Upper lobe of left lung (tissue), 6 donors: ENCODE measurements at regions not wholly inside any gene's neighbourhood (a gene's known extent, or its start where the extent isn't known, plus 50 kb on each side); places are given as distances from the start of the nearest gene placed in this dataset.

Experiments used
- ATAC-seq, 2 donors: fragments of 200-7000 bp; cut with Tn5 transposase; one replicate each; pipeline ENCODE4 v1.9.1; 2022; ENCODE audit warnings: mild to moderate bottlenecking in 2 of 2, moderate library complexity in 2 of 2; ENCODE audit not compliant: low FRiP score in 2 of 2
- DNase-seq, 2 donors: peaks; one replicate each; pipeline ENCODE4 v3.0.0-alpha.2; 2019 to 2020
- H3K27ac ChIP-seq, 4 donors: fragments of 200-600 bp; sonication (generic); one replicate each; pipeline ENCODE4 v1.5.1; 2016 to 2019
- H3K27me3 ChIP-seq, 4 donors: fragments of 200-600 bp; sonication (generic); one replicate each; pipeline ENCODE4 v1.5.1; 2017 to 2019
- H3K36me3 ChIP-seq, 4 donors: fragments of 200-600 bp; sonication (generic); one replicate each; pipeline ENCODE4 v1.5.1; 2016 to 2019
- H3K4me1 ChIP-seq, 4 donors: fragments of 200-600 bp; sonication (generic); one replicate each; pipeline ENCODE4 v1.5.1; 2018 to 2019
- H3K4me3 ChIP-seq, 4 donors: fragments of 200-600 bp; sonication (generic); one replicate each; pipeline ENCODE4 v1.5.1; 2017 to 2019; ENCODE audit warnings: mild to moderate bottlenecking in 2 of 4, moderate library complexity in 1 of 4
- H3K9me3 ChIP-seq, 4 donors: fragments of 200-600 bp; sonication (generic); one replicate each; pipeline ENCODE4 v1.5.1; 2018 to 2019
- EP300 ChIP-seq, 4 donors: sonication (generic); formaldehyde crosslinking; IDR thresholded peaks; one replicate each; pipeline ENCODE4 v1.5.1; 2017; ENCODE audit warnings: antibody characterized with exemption in 4 of 4, control low read depth in 2 of 4
- POLR2A ChIP-seq, 4 donors: fragments of 450-650 bp; IDR thresholded peaks; one replicate each; pipeline ENCODE4 v1.5.1; 2016 to 2017; ENCODE audit warnings: antibody characterized with exemption in 4 of 4, mild to moderate bottlenecking in 2 of 4
- POLR2AphosphoS5 ChIP-seq, 2 donors: sonication (generic); formaldehyde crosslinking; IDR thresholded peaks; one replicate each; pipeline ENCODE4 v1.5.1; 2017; ENCODE audit warnings: antibody characterized with exemption in 2 of 2
- WGBS, 2 donors: methylation state at CpG; one replicate each; pipeline ENCODE4 v1.1.5; 2017 to 2018; 5-methylcytosine and 5-hydroxymethylcytosine counted together
- TF ChIP-seq, protein P1 (sequence below), 6 experiments: fragments of 450-650 bp in 4 of 6; fragments of 200-600 bp in 2 of 6; sonication (generic) in 2 of 6; IDR thresholded peaks; one replicate each; pipeline ENCODE4 v1.5.1; 2016 to 2019; ENCODE audit warnings: antibody characterized with exemption in 6 of 6
- donor health status: DM: no; HTN: no; CAD: no; lungs with moderate emphysema.
- donor health status: DM: no; HTN: yes; CAD: no; lungs with severe emphysema.

DNA sequence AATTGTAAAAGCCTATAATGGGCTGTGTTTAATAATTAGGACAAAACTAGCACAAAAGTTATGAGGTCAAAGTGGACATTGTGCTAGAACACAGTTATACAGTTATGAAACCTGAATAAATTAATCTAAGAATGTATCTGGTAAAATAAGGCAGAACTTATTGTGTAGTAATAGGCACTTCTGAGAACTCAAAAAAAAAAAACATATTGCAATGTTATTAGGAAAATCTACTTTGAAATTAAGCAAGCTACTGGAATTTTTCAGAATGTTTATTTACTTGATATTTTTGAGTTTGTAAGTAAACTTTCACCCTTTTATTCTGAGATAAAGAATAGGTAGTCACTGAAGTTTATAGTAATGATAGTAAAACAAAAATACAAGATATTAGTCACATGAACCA lies 135.8 kb upstream of the ABCB5 start:
- Histone ChIP-seq H3K4me1 (no peaks in the 10 kb centered on the region), H3K9me3 (no peaks in the 10 kb centered on the region), H3K27me3 (no peaks in the 10 kb centered on the region), H3K36me3 (no peaks in the 10 kb centered on the region), H3K4me3 (no peak overlapping the region), H3K27ac (no peak overlapping the region)
- no peak for TF ChIP-seq POLR2AphosphoS5 (IDR thresholded peaks at IDR 0.05)
- TF ChIP-seq POLR2A (IDR thresholded peaks at IDR 0.05), result no peak
- no peak for TF ChIP-seq EP300 (IDR thresholded peaks at IDR 0.05)
- TF ChIP-seq, protein P1, sequence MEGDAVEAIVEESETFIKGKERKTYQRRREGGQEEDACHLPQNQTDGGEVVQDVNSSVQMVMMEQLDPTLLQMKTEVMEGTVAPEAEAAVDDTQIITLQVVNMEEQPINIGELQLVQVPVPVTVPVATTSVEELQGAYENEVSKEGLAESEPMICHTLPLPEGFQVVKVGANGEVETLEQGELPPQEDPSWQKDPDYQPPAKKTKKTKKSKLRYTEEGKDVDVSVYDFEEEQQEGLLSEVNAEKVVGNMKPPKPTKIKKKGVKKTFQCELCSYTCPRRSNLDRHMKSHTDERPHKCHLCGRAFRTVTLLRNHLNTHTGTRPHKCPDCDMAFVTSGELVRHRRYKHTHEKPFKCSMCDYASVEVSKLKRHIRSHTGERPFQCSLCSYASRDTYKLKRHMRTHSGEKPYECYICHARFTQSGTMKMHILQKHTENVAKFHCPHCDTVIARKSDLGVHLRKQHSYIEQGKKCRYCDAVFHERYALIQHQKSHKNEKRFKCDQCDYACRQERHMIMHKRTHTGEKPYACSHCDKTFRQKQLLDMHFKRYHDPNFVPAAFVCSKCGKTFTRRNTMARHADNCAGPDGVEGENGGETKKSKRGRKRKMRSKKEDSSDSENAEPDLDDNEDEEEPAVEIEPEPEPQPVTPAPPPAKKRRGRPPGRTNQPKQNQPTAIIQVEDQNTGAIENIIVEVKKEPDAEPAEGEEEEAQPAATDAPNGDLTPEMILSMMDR (IDR thresholded peaks at IDR 0.05), result no peak
- ATAC-seq (no peak), DNase-seq (no peak)

DNA sequence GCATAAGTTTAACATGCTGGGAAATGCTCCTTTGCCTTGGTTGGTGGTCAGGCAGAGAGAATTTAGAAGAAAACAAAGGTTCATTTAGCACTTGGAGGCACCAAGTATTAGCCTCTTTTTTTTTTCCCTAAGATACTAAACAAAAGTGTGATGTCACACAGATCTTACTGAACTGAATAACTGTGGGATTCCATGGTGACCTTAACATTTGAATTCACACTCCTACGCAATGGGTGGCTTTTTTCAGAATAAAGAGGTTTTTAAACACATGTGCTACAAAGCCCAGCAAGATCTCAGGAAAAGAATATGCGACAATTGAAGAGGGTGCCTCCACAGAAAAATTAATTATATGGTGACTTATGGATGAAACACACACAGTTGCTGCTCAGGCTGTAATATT lies 133.4 kb upstream of the ABCB5 start:
- no peak for DNase-seq
- Histone ChIP-seq H3K27ac (no peak overlapping the region), H3K27me3 (no peaks in the 10 kb centered on the region), H3K9me3 (peaks cover 0 to 4% (median 1%) of the 10 kb centered on the region in 4 donors), H3K4me3 (no peak overlapping the region), H3K36me3 (no peaks in the 10 kb centered on the region), H3K4me1 (no peaks in the 10 kb centered on the region)
- TF ChIP-seq EP300 (IDR thresholded peaks at IDR 0.05) (no peak), POLR2AphosphoS5 (IDR thresholded peaks at IDR 0.05) (no peak), POLR2A (IDR thresholded peaks at IDR 0.05) (no peak)
- TF ChIP-seq, protein P1 (IDR thresholded peaks at IDR 0.05), result no peak
- 86 to 89% methylated on average over 2 of the region's 2 CpGs for WGBS, 2 donors
- ATAC-seq, result no peak

DNA sequence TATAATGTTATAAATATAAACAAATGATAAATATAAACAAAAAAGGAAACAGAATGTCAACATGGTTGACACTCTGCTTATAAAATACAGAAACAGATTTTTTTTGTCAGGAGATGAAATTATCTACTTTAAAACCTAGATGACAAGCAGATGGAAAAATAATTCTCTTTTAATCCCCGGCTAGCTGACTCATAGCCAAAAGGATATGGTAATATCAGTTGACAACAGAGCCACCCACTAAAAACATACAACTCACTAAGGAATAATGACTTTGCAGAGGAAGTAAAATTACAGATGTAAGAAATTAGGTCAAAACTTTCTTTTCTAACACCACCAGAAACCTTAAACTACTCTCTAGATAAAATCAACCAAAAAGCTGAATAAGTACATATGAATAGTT lies 131.1 kb upstream of the ABCB5 start:
- Histone ChIP-seq H3K4me3 (no peak overlapping the region), H3K27me3 (no peaks in the 10 kb centered on the region), H3K27ac (no peak overlapping the region), H3K36me3 (no peaks in the 10 kb centered on the region), H3K4me1 (no peaks in the 10 kb centered on the region), H3K9me3 (peaks cover 8 to 18% (median 15%) of the 10 kb centered on the region in 4 donors)
- WGBS, 2 donors, result 11 to 31% methylated on average over 1 of the region's 1 CpG
- TF ChIP-seq EP300 (IDR thresholded peaks at IDR 0.05) (no peak), POLR2AphosphoS5 (IDR thresholded peaks at IDR 0.05) (no peak), POLR2A (IDR thresholded peaks at IDR 0.05) (no peak)
- TF ChIP-seq, protein P1 (IDR thresholded peaks at IDR 0.05), result no peak
- DNase-seq, result no peak
- no peak for ATAC-seq

DNA sequence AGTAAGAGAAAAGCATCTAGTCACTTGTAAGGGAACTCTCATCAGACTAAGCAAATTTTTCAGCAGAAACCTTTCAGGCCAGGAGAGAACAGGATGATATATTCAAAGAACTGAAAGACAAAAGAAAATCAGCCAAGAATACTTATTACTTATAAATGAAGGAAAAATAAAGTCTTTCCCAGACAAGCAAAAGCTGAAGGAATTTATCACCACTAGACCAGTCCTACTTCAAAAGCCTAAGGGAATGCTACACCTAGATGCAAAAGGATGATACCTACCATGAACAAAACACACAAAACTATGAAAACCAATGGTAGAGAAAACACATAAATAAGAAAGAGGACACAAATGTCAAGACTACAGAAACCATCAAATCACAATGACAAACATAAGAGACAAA lies 126.6 kb upstream of the ABCB5 start:
- DNase-seq (no peak), ATAC-seq (no peak)
- peaks cover 8 to 18% (median 15%) of the 10 kb centered on the region in 4 donors for H3K9me3 ChIP-seq
- no peak overlapping the region for H3K4me3 ChIP-seq
- no peaks in the 10 kb centered on the region for H3K36me3 ChIP-seq
- H3K27me3 ChIP-seq, result no peaks in the 10 kb centered on the region
- no peak overlapping the region for H3K27ac ChIP-seq
- H3K4me1 ChIP-seq, result no peaks in the 10 kb centered on the region
- TF ChIP-seq POLR2A (IDR thresholded peaks at IDR 0.05), result no peak
- TF ChIP-seq POLR2AphosphoS5 (IDR thresholded peaks at IDR 0.05), result no peak
- no peak for TF ChIP-seq EP300 (IDR thresholded peaks at IDR 0.05)
- TF ChIP-seq, protein P1 (IDR thresholded peaks at IDR 0.05), result no peak

DNA sequence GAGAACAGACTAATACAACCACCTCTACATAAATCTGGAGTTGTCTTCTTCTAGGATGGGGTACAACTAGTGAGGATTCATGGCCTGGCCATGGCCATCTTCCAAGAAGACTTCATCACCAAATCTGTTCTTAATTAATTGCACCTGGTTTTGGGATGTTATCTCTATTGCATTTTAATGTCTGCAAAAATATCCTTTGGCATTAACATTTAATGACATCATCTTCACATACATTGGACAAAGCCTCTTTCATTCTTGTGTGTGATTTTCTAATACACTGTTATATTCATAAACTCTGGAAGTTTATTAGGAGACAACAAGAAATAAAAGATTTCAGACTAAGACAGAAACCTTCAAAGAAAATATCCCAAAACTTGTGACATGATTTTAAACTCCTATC lies 124.2 kb upstream of the ABCB5 start:
- DNase-seq, result no peak
- no peaks in the 10 kb centered on the region for H3K36me3 ChIP-seq
- H3K27me3 ChIP-seq, result no peaks in the 10 kb centered on the region
- H3K9me3 ChIP-seq, result peaks cover 8 to 18% (median 15%) of the 10 kb centered on the region in 4 donors
- no peak for TF ChIP-seq EP300 (IDR thresholded peaks at IDR 0.05)
- no peak for TF ChIP-seq POLR2A (IDR thresholded peaks at IDR 0.05)
- no peak overlapping the region for H3K4me3 ChIP-seq
- no peaks in the 10 kb centered on the region for H3K4me1 ChIP-seq
- no peak for ATAC-seq
- no peak overlapping the region for H3K27ac ChIP-seq
